GM21515 (cell line): ENCODE measurements at regions not wholly inside any gene's neighbourhood (a gene's known extent, or its start where the extent isn't known, plus 50 kb on each side); places are given as distances from the start of the nearest gene placed in this dataset.

Experiments used
- ATAC-seq: cut with Tn5 transposase; IDR thresholded peaks from one replicate; pipeline ENCODE4 v1.9.1; 2021; ENCODE audit not compliant: unreplicated experiment

DNA sequence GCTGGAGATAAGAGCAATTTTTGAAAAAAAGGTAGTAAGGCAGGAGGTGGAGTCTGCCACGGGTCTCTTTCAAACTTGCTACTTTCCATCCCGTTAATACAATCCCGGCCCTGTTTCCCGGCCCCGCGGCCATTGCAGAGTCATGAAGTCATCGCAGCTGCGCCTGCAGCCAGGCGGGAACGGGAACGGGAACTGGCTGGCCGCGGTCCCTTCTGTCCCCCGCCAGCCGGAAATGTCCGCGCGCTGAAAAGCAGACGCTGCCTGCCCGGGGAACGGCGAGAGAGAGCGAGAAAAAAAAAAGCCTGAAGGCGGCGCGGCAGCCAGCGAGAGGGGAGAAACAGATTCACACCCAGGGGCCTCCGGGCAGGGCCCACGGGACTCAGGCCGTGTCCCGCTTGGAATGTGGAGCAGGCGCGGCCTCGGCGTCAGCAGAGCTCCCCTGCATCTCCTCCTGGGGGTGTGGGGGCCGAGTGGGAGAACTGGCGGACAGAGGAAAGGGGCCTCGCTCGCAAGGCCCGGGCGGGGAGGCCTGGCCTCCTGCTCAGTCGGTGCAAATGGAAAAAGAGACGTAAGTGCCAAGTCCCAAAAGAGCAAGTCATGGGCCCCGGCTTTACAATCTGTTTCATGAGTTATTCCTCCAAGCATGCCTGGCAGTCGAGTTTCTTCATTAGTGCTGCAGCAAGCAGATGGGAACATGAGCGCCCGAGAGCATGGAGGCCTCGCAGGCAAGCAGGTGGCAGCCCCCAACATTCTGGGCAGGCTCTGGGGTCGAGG lies 201.2 kb upstream of the GAS1 start:
- ATAC-seq, result no peak

DNA sequence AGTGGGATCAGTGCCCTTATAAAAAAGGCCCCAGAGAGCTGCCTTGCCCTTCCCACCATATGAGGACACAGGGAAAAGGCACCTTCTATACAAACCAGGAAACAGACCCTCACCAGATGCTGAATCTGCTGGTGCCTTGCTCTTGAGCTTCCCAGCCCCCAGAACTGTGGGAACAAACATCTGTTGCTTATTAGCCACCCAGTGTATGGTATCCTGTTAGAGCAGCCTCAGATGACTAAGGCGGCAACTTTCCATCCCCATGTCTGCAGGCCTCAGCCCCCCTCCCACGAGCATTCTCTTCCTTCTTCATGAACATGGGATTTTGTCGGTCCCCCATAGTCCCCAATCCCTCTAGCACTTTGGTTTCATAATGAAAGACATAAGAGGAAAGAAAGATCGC lies 202.5 kb upstream of the GAS1 start:
- ATAC-seq, result no peak

DNA sequence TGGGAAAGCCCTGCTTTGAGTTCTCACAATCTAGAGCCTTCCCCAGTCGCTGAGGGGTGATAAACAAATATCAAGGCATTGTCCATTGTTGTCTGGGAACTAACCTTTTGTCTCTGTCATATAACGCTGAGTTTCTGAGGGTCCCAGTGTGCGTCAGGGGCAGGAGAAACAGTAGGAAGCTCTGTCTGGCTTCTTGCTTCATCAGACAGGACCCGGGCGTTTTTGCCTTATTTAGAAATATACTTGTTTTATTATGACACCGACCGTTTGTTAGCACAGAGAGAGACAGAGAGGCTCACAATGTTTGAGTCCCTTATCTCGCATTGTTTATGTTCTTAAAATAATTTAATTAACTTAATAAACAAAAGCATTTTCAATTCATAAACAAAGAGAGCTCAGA lies 204.9 kb upstream of the GAS1 start:
- no peak for ATAC-seq

DNA sequence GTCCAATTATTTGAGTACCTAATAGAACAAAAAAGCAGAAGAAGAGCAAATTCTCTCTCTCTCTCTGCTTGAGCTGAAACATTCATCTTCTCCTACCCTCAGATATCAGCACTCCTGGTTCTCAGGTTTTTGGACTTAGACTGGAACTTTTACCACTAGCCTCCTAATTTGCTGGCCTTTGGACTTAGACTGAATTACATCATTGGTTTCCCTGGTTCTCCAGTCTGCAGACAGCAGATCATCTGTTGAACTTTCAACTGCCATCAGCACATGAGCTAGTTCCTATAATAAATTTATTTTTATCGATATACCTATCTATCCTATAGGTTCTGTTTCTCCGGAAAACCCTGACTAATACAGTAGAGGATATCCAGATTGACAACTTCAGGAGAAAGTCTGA lies 208.9 kb upstream of the GAS1 start:
- ATAC-seq, result no peak

DNA sequence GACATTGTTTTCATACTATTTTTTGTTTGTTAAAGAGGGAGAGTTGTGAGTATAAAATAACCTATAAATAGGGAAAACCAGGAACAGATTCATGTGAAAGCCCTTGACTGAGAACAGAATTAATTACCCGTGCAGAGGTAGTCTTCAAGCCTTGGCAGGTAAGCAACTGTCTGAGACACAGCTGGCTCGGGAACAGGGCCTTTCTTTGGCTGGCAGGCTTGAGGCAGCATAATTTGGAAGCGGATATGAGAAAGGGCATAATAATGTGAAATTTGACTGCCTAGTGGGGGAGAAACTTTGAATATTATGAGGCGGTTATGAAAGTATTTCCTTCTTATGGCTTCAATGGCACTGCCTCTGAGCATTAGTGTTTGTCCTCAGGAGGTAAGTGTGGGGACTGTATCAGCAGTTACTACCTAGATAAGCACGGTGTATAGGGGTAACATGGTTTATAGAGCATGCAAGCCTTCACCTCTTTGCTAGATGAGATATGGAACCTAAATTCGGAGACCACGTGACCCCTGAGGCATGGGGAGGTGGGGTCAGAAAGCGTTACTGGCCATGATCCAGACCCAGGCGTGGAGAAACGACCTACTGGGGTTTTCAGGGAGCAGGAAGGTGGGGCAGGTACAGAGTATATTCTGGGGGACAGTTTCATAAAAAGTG lies 210.2 kb upstream of the GAS1 start:
- ATAC-seq, result no peak

DNA sequence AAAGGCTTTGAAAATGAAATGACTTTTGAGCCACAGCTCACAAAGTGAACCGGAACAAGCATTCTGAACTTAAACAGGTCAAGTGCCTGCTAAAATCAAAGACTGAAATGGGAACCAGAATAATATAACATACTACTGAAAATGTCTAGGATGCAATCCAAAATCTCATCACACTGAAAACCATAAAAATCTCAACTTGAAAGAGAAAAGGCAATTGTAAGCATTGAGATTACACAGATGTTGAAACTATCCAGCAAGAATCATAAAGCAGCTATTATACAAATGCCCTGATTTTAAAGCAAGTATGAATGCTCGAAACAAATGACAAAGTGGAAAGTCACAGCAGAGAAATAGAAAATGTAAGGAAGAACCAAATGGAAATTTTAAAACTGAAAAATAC lies 211.5 kb upstream of the GAS1 start:
- ATAC-seq, result no peak

DNA sequence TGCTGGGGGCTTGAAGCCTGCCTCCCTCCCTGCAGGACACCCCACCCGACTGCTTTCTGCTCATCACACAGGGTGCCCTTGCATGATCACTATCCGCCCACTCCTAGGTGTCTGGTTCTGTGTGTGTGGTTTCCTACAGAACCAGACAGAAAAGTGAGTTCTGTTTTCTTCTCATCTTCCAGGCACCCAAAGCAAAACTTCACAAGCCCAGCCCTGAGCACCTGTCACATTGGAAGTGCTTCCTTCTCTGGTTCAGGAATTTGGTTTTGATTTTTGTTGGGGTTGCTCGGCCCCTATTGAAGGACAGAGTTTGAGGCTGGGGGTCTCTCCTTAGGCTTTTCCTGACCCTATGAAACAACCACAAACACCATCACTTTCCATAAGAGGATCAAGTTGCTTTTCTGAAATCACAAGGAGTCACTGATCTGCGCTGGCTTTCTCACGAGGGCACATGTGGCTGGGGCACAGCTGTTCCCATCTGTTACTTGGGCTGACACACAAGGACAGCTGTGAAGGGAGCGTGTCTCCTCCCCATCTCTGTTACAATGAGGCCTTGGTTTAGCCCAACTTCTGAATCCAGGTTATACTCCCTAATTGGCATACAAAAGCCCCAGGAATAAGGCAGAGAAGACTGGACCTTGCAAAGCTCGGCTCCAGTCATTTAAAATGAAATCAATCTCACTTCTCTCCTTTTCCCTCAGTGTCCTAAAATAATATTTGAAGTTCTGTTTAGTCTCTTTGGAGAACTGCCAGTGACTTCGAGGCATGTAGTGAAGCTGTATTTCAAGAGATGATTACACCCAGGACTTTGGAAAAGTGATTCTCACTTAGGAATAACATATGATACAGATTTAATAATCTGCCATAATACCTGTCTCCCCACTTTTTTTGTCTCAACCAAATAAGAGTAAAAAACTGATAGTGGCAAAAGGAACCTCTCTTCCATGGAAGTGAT lies 213.1 kb upstream of the GAS1 start:
- no peak for ATAC-seq

DNA sequence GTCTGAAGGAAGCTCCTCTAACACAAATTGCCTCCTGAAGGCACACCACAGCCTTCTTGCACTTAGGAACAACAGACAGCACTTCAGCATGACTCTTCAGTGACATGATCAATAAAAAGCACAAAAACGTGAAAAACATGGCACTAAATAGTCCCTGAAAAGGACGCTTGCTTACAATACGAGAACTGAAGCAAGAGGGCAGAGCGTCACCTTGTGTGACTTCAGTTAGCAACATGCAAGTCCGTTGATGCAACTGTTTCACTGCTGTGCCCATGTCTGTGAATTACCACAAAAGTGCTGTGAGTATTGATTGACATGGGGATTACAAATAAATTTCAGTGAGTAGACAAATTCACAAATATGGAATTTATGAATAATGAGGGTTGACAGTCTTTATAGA lies 219.9 kb upstream of the GAS1 start:
- no peak for ATAC-seq

DNA sequence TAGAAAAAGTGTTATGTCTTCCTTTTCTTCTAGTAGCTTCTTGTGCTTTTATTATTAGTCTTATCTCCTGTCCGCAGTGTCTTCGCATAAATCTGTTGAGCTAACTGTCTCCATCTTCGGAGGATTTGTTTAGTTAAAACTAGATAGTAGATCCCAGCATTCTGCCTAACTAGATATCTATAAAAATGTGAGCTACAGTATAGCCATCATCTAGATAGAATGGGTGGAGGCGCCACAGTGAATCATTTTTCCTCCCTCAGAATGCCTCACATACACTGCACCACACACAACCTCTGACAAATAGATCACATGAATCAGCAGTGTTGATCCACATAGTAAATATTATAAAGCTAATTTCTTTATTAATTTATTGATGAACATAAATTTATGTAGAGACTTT lies 220.3 kb upstream of the GAS1 start:
- ATAC-seq, result no peak

DNA sequence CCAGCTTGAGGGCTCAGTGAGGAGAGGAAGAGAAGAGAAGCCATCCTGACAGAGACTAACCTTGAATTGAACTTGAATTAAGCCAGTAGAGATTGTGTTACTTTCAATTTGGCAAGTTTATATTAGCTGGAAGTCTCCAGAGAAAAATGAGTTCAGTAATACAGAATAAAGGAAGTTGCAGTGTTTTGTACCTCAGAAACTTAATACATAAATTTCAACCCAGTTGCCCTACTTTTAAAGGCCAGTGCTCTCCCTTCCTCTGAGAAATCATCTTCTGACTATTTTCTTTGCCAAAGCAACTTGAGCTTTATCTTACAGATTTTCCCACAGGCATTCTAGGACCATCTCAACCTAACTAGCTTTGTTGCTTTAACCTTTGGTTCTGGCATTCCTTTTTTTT lies 231.0 kb upstream of the GAS1 start:
- ATAC-seq, result no peak

DNA sequence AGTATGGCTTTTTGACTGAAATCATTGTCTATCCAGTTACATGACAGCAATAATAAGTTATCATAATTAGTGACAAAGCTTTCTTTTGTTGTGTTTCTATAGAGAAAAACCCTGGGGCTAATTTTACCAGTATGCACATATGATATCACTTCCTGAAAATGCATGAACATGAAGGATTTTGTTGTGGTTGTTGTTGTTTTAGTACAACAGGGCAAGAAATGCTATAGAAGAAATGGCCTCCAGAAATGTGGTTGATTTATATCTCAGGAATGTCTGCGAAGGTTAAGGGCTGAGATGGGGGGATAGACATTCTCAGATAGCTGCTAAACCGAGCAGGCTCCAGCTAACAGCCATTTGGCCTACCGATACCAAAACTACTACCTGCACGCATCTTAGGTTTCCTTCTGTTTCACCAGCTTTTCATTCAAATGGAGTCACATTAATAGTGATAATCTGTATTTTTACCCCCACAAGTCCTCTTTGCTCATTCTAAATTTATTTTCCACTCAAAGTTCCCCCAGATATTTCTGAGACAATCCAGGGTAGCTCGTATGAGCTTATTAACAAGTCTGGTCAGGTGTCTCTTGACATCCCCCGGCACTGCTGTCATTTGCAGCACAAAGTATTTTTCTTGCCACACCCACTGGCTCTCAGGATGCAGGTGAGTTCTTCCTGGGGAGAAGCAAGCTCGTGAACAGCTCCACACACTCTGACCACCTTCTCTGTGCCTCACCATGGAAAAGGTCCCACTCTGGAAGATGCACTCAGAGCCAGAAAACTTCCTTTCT lies 232.4 kb upstream of the GAS1 start:
- no peak for ATAC-seq

DNA sequence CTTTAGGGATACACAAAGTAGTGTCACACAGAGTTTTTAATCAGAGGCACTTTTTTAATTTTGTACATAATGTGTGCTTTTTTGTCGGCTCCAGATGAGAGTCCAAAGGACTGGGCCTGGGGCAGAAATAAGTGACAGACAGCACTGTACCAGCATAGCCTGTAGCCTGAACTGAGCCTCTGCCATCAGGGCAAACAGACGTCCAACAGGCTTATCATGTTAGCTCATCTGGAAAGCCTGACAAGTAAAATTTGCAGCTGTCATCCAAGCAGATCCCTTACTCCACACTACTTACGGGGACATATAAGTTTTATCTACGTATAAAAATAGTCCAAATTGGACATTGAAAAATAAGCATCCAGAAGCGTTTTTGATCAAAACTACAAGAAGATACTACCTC lies 233.1 kb upstream of the GAS1 start:
- no peak for ATAC-seq

DNA sequence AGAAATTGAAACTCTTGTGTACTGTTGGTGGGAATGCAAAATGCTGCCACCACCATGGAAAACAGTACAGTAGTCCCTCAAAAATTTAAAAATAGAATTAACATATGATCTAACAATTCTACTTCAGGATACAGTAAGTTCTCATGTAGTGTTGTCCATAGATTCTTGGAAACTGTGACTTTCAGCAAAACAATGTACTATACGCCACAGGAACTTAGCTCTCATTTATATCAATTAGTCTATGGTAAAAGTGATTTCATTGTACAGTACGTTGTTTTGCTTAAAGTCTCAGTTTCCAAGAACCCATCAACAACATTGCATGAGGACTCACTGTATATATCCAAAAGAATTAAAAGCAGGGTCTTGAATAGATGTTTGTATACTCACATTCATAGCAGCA lies 233.5 kb upstream of the GAS1 start:
- no peak for ATAC-seq

DNA sequence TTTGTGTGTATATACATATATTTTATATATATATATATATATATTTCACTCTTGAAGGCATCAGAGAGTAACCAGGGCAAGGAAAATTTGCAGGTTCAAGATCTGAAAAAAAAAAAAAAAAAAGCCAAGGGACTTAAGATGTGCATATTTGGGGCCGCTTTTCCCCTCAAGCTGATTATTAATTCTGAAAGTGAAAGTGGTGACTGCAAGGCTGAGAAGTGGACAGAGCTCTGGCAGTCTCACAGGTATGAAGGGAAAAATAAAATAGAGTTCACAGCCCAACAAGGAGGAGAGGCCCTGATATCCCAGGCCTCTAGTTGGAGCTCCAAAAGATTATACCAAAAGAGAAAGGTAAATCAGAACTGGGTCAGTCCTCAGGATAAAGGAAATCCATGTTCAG lies 234.4 kb upstream of the GAS1 start:
- ATAC-seq, result no peak

DNA sequence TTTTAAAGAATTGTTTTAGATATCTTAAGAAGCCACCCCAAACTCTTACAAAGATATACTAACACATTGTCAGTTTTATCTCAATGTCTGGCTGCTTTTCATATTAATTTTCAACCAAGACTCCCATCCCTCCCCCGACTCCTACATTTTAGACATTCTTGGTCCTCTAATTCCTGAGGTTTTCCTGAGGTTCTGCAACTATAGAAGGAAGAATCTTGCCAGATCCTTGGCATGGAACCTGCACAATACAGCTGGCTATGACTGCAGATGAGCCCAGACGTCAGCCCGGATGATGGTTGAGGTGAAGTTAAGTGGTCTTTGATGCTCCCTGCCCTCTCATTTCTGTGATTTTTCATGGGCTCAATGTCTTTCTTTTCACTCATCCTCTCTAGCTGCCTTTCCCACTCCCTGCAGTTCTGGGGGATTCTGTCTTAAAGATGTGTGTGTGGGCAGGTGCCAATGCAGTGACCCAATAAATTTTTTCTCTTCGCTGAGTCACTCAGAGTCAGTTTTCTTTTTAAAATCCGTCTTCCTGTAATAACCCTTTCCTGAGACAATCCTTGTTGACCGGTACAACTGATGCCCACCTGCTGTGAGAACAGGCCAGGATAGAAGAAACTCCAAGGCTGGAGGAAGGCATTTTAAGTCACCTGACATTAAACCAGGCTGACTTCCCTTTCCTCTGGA lies 237.8 kb upstream of the GAS1 start:
- no peak for ATAC-seq

DNA sequence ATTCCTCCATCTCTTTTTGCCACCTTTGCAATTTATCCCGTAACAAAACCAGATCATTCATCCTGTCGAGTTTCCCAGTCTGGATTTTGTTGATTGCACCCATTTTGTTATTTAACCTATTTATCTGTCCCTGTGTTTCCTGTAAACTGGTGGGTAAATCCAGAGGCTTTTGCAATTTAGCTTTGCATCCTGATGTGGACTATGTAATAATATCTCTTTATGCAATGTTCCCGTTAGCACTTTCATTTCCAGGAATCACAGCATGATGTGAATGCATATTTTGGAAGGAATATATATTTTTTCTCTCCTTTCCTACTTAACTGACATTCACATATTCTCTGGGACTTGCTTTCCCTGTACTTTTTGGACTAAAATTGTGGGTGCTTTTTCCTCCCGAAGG lies 240.3 kb upstream of the GAS1 start:
- ATAC-seq, result no peak

DNA sequence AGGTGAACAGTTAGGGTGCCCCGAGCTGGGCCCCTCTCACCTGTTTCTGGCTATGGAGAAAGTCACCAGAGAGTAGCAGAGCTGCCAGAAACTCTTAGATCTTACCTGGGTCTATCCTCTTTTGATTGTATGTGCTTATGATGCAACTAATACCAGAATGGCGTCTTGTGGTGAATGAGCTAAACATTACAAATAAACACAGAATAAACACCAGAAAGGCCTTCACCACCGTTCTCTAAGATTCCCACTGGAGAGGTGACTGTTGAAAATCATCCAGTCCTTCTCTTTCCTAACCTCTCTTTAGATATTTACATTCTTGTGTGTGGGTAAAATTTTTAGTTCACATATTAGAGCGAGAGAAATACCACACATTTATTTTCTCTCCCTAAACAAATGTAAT lies 241.7 kb upstream of the GAS1 start:
- no peak for ATAC-seq

DNA sequence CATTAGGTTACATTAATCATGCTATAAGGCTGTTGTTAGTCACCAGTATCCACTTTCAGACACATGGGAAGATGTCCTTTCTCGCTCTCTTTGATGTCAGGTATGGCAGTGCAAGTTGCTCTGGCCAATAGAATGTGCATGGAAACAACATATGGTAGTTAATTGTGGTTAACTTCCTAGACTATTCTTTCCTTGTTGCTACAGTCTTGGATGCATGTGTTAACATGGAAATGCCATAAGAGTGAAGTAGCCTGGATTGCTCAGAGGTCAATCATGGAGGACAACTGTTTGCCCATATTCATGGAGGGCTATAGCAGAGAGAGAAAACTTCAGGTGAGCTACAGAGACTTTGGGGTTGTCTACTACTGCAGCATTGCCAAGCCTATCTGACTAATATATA lies 245.8 kb upstream of the GAS1 start:
- no peak for ATAC-seq

DNA sequence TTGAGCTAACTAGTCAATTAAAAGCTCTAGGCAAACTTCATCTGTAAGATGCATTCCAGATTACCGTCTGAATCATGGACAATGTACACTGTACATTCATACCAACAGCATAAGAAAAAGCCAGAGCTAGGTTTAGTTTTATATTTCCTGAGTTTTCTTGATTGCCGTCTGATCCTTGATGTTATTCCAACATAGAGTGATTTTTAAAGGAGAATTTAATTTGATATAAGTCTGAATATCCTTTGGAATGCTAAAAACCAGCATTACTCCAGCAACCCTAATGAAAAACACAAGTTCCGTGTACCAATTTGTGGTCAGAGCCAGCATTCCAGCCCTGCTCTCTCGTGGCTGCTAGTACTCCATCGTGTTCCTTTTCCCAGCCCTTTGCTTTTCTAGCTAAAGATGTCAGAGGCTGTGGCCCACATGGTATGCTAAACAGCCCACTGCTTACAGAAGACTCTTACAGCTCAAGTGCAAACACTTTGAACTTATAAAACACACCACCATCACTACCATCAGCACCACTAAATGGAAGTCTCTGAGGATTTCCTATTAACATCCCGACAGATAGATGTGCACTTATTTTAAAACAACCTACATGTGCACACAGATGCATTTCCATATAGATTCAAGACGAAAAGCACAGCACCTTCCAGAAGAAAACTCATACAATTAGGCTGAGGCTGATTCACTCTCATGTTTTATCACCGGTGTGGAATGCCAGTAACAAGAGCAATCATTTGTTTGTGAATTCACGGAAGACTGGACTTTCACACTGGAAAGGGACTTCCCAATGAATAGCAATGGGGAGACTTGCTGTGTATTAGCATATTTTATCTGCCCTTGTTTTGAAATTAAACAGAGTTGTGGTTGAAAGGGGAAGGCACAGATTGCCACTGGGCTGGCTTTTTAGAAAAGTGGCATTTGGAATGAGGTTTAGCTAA lies 246.9 kb upstream of the GAS1 start:
- no peak for ATAC-seq
